ENCODE measurements at regions not wholly inside any gene's neighbourhood (a gene's known extent, or its start where the extent isn't known, plus 50 kb on each side); places are given as distances from the start of the nearest gene placed in this dataset.

DNA sequence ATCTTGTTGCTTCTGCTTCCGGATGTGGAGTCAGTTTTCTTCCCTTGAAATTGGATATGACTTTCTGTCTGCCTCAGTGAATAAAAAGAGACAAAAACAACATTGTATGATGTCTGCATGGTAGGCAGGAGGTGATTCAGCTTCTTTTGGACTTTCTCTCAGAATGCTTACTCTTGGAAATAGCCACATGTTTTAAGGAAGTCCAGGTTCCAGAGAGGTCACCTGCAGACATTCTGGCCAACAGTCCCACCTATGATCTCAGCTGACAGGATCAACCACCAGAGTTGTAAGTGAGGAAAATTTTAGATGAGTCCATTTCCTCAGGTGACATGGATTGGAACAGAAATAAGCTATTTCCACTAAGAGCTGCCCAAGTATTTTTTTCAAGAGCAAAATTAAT, 508.7 kb upstream of the FAM98A start:
- no peak for FAIRE-seq
- no peak for DNase-seq (ENCODE audit: low spot score in 2 of 2)

DNA sequence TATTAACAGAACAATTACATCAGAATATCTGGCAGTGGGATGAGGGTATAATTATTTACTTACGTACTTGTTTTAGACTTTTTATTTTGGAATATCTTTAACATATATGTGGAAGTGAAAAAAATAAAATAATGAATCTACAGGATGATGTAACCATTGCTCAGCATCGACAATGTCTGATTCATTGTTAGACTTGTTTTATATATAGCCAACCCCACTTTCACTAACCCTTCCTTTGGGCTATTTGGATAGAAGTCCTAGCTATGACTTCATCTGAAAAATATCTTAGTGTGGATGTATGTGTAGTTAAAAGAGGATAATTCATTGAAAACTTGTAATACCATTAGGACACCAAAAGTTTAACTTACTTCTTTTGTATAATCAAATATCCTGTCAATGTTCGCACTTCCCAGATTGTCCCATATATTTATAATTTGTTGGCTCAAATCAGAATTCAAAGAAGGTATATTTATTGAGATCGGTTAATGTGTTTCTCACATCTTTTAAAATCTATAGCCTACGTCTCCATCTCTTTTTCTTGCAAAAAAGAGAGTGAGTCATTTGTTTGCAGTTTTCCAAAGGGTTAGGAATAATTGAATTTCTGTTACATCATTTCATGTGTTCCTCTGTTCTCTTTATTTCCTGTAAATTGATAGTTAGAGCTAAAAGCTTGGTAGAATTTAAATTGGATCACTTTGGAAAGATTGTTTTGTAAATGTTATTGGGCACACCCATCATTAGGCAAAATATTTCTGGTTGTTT, 506.1 kb upstream of the FAM98A start:
- DNase-seq (ENCODE audit: low spot score in 2 of 2) (no peak), FAIRE-seq (no peak)

DNA sequence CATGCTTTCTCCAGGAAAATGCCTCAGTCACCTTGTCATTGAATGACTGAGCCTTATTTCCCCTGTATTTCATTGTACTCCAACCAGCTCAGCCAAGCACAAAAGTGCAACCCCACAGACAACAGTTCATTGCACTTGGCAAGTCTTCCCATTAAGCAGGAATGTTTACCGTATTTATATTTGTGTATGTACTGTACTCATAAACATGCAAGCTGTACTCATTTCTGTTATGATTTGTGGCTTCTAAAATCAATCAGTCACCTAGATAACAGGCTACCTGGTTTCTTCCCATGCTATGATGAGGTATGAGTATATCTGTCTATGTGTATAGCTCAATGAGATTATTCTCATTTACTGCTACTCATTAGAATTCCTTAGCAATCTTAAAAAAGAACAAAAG, 505.5 kb upstream of the FAM98A start:
- FAIRE-seq (no peak), DNase-seq (ENCODE audit: low spot score in 2 of 2) (no peak)

DNA sequence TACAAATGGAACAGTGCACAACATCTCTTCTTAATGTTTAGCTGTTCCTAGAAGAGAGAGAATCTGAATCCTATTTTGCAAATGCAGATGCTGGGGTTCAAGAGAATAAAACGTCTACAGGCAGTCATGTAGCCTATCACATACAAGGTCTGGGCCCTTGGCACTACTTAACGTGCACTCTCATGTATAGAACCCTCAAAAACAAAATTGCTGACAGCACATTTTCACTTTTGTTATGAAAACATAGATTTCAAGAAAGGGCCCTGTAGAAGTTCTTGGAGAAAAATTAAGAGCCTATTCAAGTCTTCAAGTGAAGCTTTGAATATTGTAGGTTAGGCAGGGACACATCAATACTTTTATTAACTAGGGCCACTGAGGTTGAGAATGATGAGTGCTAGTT, 504.3 kb upstream of the FAM98A start:
- no peak for FAIRE-seq
- DNase-seq (ENCODE audit: low spot score in 2 of 2) = no peak

DNA sequence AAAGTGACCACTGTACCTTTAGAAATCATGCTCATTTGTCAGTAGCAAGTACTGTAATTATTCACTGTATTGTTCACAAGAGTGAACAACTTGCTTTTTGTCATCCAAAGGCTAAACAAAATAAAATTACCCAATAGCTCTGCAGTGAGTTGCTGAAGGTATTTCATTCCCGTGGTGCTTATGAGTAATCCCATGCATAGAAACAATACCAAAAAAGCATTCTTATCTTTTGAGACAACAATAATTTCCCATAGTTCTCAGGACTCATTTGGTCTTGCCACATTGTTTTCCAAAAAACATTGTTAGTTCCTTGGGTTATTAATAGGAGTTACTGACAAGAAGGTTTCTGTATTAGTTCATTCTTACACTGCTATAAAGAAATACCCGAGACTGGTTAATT, 503.2 kb upstream of the FAM98A start:
- no peak for FAIRE-seq
- DNase-seq (ENCODE audit: low spot score in 2 of 2) = no peak

DNA sequence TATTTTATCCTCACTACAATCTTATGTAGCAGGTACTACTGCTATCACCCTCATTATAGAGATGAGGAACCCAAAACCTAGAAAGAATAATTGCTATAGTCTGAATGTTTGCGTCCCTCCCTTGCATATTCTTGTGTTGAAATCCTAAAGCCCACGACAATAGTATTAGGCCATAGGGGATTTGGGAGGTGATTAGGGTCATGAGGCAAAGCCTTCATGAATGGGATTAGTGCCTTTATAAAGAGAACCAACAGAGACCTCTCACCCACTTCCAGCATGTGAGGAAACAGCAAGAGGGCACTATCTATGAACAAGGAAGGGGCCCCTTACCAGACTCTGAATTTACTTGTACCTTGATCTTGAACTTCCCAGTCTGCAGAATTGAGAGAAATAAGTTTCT, 500.3 kb upstream of the FAM98A start:
- no peak for FAIRE-seq
- DNase-seq (ENCODE audit: low spot score in 2 of 2) = no peak

DNA sequence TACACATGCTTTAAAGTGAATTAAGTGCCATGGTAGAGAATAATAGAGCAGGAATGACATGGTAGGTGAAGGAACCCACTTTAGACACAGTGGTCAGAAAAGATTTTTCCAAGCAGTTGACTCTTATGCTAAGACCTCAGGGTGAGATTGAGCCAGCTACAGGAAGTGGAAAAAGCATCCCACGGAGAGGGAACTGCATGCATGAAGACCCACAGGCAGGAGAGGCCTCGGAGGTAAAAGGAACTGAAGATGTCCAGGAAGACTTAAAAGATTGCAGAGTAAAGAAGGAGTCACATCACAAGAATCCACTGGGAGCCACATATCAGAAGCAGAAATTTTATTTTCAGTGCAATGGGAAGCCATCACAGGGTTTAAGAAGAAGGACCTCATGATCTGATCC, 499.2 kb upstream of the FAM98A start:
- FAIRE-seq = no peak
- no peak for DNase-seq (ENCODE audit: low spot score in 2 of 2)

DNA sequence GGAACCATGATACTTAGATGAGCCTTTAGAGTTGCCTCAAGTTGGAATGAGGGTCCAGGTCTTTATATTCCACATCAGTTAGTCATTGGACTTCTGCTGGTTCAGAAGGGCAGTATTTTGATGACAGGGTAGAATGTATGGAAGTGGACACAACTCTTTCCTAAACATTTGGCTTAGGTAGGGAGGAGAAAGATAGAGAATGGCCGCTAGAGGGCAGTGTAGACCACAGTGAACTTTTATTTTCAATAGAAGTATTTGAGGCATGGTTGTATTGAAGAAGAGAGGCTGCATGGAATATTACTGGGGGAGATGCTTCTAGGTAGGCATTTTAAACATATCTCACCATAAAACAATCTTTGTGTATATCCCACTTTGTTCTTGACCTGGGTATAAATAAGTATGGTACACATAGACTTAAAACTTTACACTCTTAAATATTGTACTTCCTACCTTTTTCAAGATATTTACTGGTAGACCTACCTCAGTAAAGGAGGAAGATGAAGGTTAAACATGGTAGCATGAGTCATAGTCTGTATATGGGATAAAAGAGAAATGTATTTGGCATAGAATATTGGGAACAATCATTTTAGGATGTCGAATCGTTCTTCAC, 497.6 kb upstream of the FAM98A start:
- FAIRE-seq = peak; percentile 56

DNA sequence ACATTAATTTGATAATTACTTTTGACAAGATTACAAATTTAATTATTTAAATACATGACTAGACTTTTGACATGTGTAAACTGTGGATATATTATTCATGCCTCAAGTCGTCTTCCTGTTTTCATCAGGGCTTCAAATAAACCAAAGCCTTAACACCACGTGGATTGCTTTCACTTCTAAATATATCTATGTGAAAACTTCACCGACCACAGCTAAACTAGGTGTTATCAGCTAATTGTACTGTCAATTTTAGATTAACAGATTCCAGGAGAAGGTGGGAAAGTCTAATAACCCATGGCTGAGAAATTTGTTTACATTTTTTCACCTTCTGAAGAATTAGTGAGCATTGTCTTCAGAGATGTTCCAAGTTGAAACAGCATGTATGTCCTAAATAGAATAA, 494.7 kb upstream of the FAM98A start:
- DNase-seq (ENCODE audit: low spot score in 2 of 2) = no peak
- no peak for FAIRE-seq

More for the DNA sequence above, 497.6 kb upstream of the FAM98A start:
- DNase-seq (ENCODE audit: low spot score in 2 of 2) = peak; percentile 6 to 19

DNA sequence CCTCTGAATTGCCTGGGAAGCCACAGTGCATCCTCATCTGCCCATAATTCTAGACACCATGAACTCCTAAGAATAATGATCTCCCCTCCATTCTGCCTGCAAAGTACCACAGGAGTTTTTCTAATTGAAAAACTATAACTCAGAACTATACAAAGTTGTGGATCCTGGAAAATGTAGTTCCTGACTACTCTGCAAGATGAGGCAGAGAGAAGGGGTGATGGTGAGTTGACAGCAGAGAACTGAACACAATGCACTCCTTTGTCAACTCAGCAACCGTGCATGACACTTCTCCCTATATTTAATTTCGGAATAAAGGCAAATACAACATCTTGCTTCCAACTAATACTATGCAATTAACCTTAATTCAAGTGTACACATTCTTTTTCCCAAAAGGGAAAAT, 471.1 kb upstream of the FAM98A start:
- no peak for DNase-seq (ENCODE audit: low spot score in 2 of 2)

DNA sequence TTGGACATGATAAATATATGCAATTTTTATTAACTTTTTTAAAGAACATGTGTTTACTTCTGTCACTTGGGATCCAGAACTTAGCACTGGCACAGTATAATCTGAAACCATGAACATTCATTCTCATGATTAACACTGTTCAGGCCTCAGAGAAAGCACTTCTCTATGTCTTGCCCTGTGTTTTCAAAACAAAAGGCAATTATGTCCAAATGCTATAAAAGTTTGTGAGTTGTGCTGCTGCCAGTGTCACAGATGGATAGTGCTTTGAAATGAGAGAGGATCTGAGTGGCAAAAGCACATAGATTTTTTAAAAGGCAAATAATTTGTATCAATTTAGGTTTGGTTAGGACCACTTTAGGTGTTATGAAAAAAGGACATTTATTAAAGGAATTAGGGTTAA, 470.5 kb upstream of the FAM98A start:
- FAIRE-seq (peak; percentile 78), DNase-seq (ENCODE audit: low spot score in 2 of 2) (peak in 1 of 2 donors; percentile 17)

More for the DNA sequence above, 471.1 kb upstream of the FAM98A start:
- peak; percentile 8 for FAIRE-seq

DNA sequence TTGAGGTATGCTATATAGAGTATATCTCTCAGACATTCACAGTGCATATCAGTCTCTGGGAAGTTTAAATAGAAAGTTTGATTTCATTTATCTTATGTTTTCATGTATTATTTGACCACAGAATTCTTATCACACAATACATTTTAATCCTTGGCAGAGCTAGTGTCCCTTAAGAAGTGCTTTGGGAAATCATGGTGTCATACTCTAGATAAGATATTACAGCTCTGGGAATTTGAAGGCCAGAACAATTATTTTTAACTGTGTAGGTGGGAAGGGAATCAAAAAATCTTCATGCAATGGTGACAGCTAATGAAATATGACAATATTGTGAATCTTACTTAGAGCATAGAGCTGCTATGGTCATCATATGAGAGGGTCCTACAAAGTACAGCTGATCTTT, 451.3 kb upstream of the FAM98A start:
- DNase-seq (ENCODE audit: low spot score in 2 of 2) (no peak), FAIRE-seq (no peak)

DNA sequence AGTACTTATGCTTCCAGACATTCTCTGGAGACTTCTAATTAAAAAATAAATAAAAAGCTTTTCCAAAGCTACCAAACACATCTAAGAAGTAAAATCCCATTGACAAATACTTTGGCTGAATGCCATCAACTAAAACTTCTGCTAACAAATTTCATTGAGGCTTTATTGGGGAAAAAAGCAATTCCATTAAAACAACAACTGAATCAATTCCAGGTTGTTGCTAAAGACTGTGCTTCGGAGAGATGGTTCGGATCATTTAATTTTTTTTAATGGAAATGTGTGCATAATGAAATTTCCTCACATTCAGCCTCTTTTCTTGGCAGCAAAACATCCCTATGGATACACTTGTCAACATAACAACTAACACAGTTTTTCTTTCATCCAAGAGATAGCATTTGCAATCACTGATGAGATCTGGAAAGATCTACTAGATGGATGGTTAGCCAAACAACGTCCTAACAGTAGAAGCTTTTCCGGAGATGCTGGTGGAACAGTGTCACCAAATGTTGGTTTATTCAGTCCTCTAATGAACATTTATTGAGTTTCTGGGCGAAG, 446.1 kb upstream of the FAM98A start:
- no peak for DNase-seq (ENCODE audit: low spot score in 2 of 2)
- FAIRE-seq = no peak

DNA sequence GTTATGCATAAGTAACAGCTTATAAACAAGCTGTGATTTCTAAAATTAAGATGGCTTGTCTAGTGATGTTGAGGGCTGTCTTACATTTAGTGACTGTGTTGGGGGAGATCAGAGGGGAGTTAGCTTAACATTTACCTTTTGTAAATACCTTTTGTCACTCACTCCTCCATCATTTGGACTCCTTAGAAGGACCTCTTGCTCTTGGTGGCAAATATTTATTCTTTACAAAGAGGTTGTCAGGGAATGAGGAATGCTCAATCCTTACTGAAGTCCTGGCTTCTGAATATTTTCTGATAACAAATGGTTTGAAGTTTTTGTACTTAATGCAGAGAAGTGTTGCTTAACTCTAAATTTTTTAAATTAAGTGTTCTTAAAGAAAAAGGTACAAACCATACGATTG, 438.8 kb upstream of the FAM98A start:
- no peak for DNase-seq (ENCODE audit: low spot score in 2 of 2)
- no peak for FAIRE-seq

DNA sequence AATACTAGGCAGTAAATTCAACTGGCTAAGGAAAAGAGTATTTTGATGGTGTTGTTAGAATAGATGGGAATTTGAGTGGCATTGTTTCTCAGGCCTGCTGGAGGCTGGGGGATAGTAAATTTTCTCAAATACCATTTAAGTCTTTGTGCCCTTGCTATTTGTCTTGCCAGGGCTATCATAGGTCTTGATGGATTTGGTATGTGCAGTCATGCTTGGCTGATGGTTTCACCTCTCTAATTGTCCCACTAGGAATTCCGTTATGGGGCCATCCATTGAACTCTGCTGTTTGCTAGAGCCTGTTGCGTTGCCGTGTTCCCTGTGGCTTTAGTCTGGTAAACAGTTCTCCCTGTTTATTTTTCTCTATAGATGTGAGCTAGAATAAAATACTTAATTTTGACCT, 438.1 kb upstream of the FAM98A start:
- FAIRE-seq = no peak
- no peak for DNase-seq (ENCODE audit: low spot score in 2 of 2)

DNA sequence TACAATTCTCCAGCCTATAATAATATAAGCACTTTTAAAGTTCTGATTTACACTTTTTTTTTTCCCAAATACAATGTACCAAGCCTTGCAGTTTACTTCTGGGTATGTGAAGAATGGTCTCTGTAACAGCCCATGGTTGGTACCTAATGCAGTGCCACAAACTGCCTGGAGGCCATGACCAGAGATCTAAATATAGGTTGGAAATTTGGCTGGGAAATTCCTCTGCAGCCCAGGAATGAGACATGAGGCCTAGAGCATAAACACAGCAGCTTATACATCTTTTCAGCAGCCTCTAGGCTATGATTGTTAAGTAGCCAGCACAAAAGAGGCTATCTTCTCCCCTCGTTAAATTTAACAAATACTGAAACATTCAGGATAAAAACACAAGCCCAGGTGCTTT, 432.0 kb upstream of the FAM98A start:
- no peak for FAIRE-seq

DNA sequence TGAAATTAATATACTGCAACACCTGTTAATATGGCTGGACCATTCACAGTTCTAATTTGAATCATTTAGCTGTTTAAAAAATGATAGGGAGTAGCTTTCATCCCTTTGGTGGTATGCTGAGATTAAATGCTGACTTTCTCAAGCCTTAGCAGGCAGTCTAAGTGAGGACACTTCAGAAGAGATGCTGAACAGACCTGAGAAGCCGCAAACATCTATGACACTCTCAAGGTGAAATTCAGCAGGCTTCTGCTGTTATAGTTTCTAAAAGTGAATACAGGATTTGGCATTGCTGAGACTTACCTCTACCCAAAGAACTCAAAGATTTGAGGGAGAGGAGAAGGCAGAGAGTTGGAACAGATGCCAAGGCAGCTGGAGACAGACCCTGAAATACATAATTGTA, 431.2 kb upstream of the FAM98A start:
- FAIRE-seq = no peak

More for the DNA sequence above, 432.0 kb upstream of the FAM98A start:
- DNase-seq (ENCODE audit: low spot score in 2 of 2) = no peak

DNA sequence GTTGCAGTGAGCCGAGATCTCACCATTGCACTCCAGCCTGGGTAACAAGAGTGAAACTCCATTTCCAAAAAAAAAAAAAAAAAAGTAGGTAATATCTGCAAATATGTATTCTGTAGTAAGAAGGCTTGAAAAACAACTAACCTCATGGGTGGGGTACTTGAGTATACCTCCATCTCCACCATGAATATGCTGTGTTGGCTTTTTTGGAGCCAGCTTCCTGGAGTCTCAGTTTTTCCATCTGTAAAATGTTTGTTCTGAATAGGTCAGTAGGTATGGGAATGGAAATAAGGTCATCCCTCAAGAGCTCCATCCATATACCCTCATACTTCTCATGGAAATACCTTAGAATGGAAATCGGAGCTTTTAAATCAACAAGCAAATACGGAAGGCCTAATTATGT, 430.0 kb upstream of the FAM98A start:
- no peak for FAIRE-seq
- no peak for DNase-seq (ENCODE audit: low spot score in 2 of 2)

More for the DNA sequence above, 431.2 kb upstream of the FAM98A start:
- no peak for DNase-seq (ENCODE audit: low spot score in 2 of 2)

DNA sequence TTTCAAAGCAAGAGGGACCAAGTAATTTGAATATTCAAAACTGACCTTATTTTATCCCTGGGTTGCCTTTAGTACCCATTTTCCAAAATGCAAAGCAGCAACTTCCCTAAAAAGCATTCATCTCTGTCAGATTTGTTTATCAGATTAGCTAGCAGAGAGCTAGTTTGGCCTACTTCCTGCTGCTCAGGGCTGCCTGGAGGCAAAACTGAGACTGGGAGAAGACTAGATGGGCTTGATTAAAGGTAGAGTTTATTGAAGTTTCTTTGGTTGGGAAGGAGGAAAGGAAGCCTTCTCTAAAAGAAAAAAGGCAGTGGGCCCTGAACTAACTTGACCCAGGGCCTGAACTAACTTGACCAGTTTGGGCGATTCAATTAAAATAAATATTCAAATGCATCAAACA, 426.1 kb upstream of the FAM98A start:
- no peak for FAIRE-seq
- DNase-seq (ENCODE audit: low spot score in 2 of 2) = no peak

DNA sequence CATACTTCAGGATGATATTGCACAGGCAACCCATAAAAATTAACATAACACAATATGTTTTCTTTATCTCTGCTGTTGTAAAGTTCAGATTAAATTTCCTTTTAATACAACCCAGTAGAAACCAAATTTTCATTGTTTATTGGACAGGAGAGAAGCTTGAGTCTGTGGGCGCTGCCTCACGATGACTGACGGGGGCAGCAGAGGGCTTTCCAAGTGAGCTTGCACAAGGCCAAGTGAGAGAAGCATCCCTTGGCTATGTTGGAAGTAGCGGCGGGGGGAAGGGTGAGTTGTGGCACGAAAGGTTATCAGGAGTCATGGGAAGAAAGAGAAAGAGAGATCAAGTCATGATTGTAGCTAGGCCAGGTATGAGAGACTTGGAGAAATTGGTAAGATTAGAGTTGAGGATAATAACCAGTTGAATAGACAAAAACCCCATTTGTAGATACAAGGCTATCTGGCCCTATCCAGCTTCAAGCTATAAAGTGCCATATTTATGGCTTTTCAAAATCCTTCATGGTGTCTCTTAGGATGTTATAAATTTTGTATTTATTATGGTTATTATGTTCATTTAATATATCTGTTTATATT, 413.7 kb upstream of the FAM98A start:
- peak; percentile 77 for FAIRE-seq
- peak; percentile 11 to 18 for DNase-seq (ENCODE audit: low spot score in 2 of 2)

DNA sequence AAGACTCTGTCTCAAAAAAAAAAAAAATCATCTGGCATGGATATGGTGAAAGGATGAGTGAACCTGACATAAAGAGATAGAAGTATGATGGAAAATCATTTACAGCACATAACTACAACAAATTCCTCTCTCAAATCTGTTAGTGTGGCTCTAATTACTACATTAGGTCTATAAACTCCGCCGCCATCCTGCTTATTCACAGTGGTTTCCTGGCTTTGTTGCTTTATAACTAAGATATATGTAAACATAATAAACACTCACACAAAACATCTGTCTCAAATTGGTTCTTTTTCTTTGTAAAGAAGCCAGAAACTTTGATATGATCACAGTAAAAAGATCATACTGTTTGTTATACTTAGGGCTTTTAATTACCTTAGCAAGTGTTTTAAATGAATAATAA, 412.6 kb upstream of the FAM98A start:
- DNase-seq (ENCODE audit: low spot score in 2 of 2) = no peak
- no peak for FAIRE-seq

DNA sequence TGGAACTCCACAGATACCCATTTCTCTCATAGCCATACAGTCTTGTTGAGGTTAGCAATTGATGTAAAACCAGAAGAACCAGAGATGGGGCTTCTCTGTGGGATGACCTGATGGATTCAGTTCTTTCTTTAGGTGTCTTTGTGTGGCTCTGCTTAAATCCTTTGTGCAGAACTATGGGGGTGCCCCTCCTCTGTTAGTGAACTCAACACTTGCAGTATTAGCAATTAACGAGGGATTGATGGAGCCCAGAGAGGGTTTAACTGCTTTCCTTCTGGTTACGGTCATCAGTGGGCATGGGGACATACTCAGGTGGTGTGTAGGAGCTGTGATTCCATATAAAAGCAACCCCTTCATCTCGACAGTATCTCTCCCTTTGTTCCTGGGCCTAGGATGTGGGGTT, 406.8 kb upstream of the FAM98A start:
- FAIRE-seq = no peak
- no peak for DNase-seq (ENCODE audit: low spot score in 2 of 2)

All from frontal cortex (tissue), 3 donors.